Mesodermal cell (in vitro differentiated cells): ENCODE measurements at regions not wholly inside any gene's neighbourhood (a gene's known extent, or its start where the extent isn't known, plus 50 kb on each side); places are given as distances from the start of the nearest gene placed in this dataset.

ENCODE experiments used
- H3K27ac ChIP-seq: 2 replicates; pipeline ENCODE4 v1.7.0; 2013; ENCODE audit warnings: mild to moderate bottlenecking, low read depth, low read length, moderate library complexity; ENCODE audit not compliant: severe bottlenecking
- H3K36me3 ChIP-seq: 2 replicates; pipeline ENCODE4 v1.7.1; 2013; ENCODE audit warnings: mild to moderate bottlenecking, low read length, moderate library complexity; ENCODE audit not compliant: control insufficient read depth, insufficient read depth
- H3K4me1 ChIP-seq: one replicate; pipeline ENCODE4 v1.7.1; 2013; ENCODE audit warnings: mild to moderate bottlenecking, low read length; ENCODE audit not compliant: insufficient read depth, control insufficient read depth, poor library complexity, severe bottlenecking
- H3K4me3 ChIP-seq: 2 replicates; pipeline ENCODE4 v1.7.0; 2013; ENCODE audit warnings: low read length, control low read depth, mild to moderate bottlenecking; ENCODE audit not compliant: insufficient read depth, poor library complexity, severe bottlenecking; ENCODE audit errors: extremely low read depth
- H3K9me3 ChIP-seq: 2 replicates; pipeline ENCODE4 v1.7.1; 2013; ENCODE audit warnings: mild to moderate bottlenecking, low read length, moderate library complexity; ENCODE audit not compliant: control insufficient read depth
- WGBS, 2 experiments: methylation state at CpG; one replicate each; pipeline ENCODE4 v1.1.5; 2013; ENCODE audit warnings: missing lambda C conversion rate in 2 of 2; ENCODE audit not compliant: insufficient coverage in 2 of 2; 5-methylcytosine and 5-hydroxymethylcytosine counted together

GRCh38 chr7:67550801-67551436 lies 554.3 kb downstream of the TYW1 start:
- Histone ChIP-seq H3K36me3 (no peaks in the 10 kb centered on the region), H3K9me3 (no peaks in the 10 kb centered on the region), H3K4me3 (no peak overlapping the region), H3K4me1 (no peaks in the 10 kb centered on the region), H3K27ac (no peak overlapping the region)
- 95 to 97% methylated on average over 12 to 13 of the region's 13 CpGs for WGBS, 2 experiments

GRCh38 chr7:67552738-67553137 lies 556.1 kb downstream of the TYW1 start:
- Histone ChIP-seq H3K36me3 (no peaks in the 10 kb centered on the region), H3K9me3 (no peaks in the 10 kb centered on the region), H3K4me1 (no peaks in the 10 kb centered on the region), H3K4me3 (no peak overlapping the region), H3K27ac (no peak overlapping the region)
- whole genome bisulfite sequencing, 2 experiments = 69 to 85% methylated on average over 3 of the region's 5 CpGs

DNA sequence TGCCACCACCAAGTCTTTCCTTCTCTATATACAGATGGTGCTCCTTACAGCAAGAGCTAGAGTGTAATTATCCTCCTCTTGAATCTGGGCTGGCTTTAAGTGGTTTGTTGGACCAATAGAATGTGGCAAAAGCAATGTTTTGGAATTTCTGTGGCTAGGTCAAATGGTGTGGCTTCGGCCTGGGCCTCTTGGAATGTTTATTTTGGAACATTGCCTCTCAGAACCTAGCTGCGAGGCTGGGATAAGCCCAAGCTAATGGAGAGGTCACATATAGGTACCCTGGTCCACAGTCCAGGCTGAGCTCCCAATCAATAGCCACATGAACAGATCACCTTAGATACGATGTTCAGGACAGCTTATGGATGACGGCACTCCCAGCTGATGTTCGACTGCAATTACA lies 556.7 kb downstream of the TYW1 start:
- no peak overlapping the region for H3K27ac ChIP-seq
- H3K9me3 ChIP-seq = no peaks in the 10 kb centered on the region
- no peaks in the 10 kb centered on the region for H3K4me1 ChIP-seq
- 77 to 93% methylated on average over 2 to 5 of the region's 5 CpGs for whole genome bisulfite sequencing, 2 experiments
- H3K4me3 ChIP-seq = no peak overlapping the region
- no peaks in the 10 kb centered on the region for H3K36me3 ChIP-seq

GRCh38 chr7:67554986-67555385 lies 558.4 kb downstream of the TYW1 start:
- no peaks in the 10 kb centered on the region for H3K36me3 ChIP-seq
- 83 to 97% methylated on average over 2 to 3 of the region's 6 CpGs for WGBS, 2 experiments
- no peak overlapping the region for H3K27ac ChIP-seq
- no peaks in the 10 kb centered on the region for H3K9me3 ChIP-seq
- no peaks in the 10 kb centered on the region for H3K4me1 ChIP-seq
- no peak overlapping the region for H3K4me3 ChIP-seq

- no peaks in the 10 kb centered on the region for H3K4me1 ChIP-seq
- no peak overlapping the region for H3K27ac ChIP-seq
- H3K36me3 ChIP-seq = no peaks in the 10 kb centered on the region
- H3K9me3 ChIP-seq = no peaks in the 10 kb centered on the region
- H3K4me3 ChIP-seq = no peak overlapping the region
- 90 to 93% methylated on average over 4 of the region's 4 CpGs for WGBS, 2 experiments
These were observed 568.3 kb downstream of the TYW1 start for GRCh38 chr7:67564959-67565358.

DNA sequence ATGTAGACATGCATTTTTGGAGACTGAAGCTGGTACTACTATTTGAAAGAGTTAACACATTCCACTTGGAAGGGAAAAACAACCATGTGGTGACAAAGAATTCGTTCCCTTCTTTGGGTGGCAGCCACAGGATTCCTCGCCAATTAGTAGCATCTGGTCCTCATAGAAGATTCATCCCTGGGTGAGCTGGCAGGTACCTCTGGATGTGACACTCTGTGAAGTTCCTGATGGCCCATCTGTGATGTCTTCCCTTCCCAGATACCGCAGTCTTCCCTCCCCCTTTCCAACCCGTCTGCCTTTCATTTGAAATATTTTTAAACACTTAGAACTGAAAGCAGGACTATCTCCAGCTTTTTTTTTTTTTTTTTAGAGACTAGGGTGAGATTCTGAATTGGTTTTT lies 569.5 kb downstream of the TYW1 start:
- 66 to 89% methylated on average over 2 of the region's 4 CpGs for WGBS, 2 experiments
- Histone ChIP-seq H3K36me3 (no peaks in the 10 kb centered on the region), H3K27ac (no peak overlapping the region), H3K4me1 (no peaks in the 10 kb centered on the region), H3K4me3 (no peak overlapping the region), H3K9me3 (no peaks in the 10 kb centered on the region)

DNA sequence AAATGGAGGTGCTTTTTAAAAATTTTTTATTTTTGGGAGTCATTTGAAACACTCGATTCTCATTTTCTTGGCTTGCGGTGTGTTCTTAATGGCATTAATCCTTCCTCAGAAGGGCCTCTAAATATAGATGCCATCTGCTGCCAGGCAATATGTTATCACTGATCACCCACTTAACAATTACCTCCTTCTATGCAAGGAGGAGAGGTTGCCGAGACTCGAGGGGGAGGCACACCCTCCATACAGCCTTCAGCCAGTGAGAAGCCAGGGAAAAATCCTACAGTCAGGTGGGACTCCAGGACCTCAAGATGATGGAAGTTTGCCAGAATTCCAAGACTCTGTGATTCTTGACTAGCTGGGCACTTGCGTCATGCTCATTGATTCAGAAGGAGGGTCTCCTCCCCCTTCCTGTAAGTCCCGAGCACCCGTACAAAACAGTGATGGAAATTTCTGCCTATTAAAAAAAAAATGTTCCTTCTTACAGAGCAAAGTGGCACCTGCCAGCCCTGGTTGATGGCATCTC lies 574.5 kb downstream of the TYW1 start:
- Histone ChIP-seq H3K36me3 (no peaks in the 10 kb centered on the region), H3K4me3 (no peak overlapping the region), H3K4me1 (no peaks in the 10 kb centered on the region), H3K27ac (no peak overlapping the region), H3K9me3 (peaks cover 7% of the 10 kb centered on the region)
- WGBS, 2 experiments = 95 to 96% methylated on average over 6 to 7 of the region's 7 CpGs

GRCh38 chr7:67573639-67574038 lies 577.0 kb downstream of the TYW1 start:
- Histone ChIP-seq H3K4me1 (no peaks in the 10 kb centered on the region), H3K36me3 (no peaks in the 10 kb centered on the region), H3K27ac (no peak overlapping the region), H3K4me3 (no peak overlapping the region), H3K9me3 (peaks cover 7% of the 10 kb centered on the region)
- 82 to 88% methylated on average over 2 to 3 of the region's 4 CpGs for WGBS, 2 experiments

GRCh38 chr7:67588631-67589030 lies 592.0 kb downstream of the TYW1 start:
- H3K4me1 ChIP-seq = no peaks in the 10 kb centered on the region
- peaks cover 16% of the 10 kb centered on the region for H3K9me3 ChIP-seq
- H3K36me3 ChIP-seq = no peaks in the 10 kb centered on the region
- H3K27ac ChIP-seq = no peak overlapping the region
- H3K4me3 ChIP-seq = no peak overlapping the region
- WGBS, 2 experiments = 88 to 100% methylated on average over 4 of the region's 5 CpGs

- no peaks in the 10 kb centered on the region for H3K36me3 ChIP-seq
- H3K4me3 ChIP-seq = no peak overlapping the region
- H3K4me1 ChIP-seq = no peaks in the 10 kb centered on the region
- 79 to 85% methylated on average over 6 to 9 of the region's 10 CpGs for WGBS, 2 experiments
- H3K9me3 ChIP-seq = peaks cover 12% of the 10 kb centered on the region
- no peak overlapping the region for H3K27ac ChIP-seq
These were observed 592.5 kb downstream of the TYW1 start for GRCh38 chr7:67589183-67589582.

- Histone ChIP-seq H3K4me3 (no peak overlapping the region), H3K36me3 (no peaks in the 10 kb centered on the region), H3K4me1 (no peaks in the 10 kb centered on the region), H3K9me3 (peaks cover 8% of the 10 kb centered on the region), H3K27ac (no peak overlapping the region)
- no CpG with 5 or more reads among the region's 3 CpGs for WGBS, 2 experiments
These were observed 594.0 kb downstream of the TYW1 start for GRCh38 chr7:67590649-67591048.
